Hematopoietic multipotent progenitor cell treated with erythropoietin and hydrocortisone succinate and interleukin-3 and kit ligand, for 4 days (in vitro differentiated cells): ENCODE measurements at regions not wholly inside any gene's neighbourhood (a gene's known extent, or its start where the extent isn't known, plus 50 kb on each side); places are given as distances from the start of the nearest gene placed in this dataset.
A peak's percentile ranks its signal among the peaks of the same experiment; 100 is the strongest.
"Not testable (repeated sequence)": the region's sequence is repeated elsewhere in the genome, so short reads cannot be mapped to it uniquely, and the experiment has no call there.

Experiments
- DNase-seq: peaks from one replicate; pipeline ENCODE4 v3.0.0-alpha.2; 2015

- DNase-seq: no peak
Measured at GRCh38 chr1:64363111-64363510, 106.8 kb upstream of the CACHD1 start.

GRCh38 chr1:64363616-64364015 is 106.3 kb upstream of the CACHD1 start:
- DNase-seq: no peak

- DNase-seq: no peak
Measured at GRCh38 chr1:64366821-64367220, 103.1 kb upstream of the CACHD1 start.

- DNase-seq: no peak
Measured at GRCh38 chr1:64368344-64368743, 101.6 kb upstream of the CACHD1 start.

- DNase-seq: no peak
Measured at GRCh38 chr1:64378826-64379225, 91.1 kb upstream of the CACHD1 start.

- DNase-seq: peak; percentile 10
Measured at GRCh38 chr1:64387389-64388285, 82.3 kb upstream of the CACHD1 start.

GRCh38 chr1:64388336-64388735 is 81.6 kb upstream of the CACHD1 start:
- peak; percentile 26 for DNase-seq

GRCh38 chr1:64392109-64392508 is 77.8 kb upstream of the CACHD1 start:
- no peak for DNase-seq

GRCh38 chr1:64393790-64394189 is 76.1 kb upstream of the CACHD1 start:
- DNase-seq: no peak

GRCh38 chr1:64396817-64397216 is 73.1 kb upstream of the CACHD1 start:
- DNase-seq: peak; percentile 31

GRCh38 chr1:64397541-64397940 is 72.4 kb upstream of the CACHD1 start:
- no peak for DNase-seq

GRCh38 chr1:64398936-64399335 is 71.0 kb upstream of the CACHD1 start:
- DNase-seq: no peak

GRCh38 chr1:64401285-64401684 is 68.6 kb upstream of the CACHD1 start:
- DNase-seq: no peak

- DNase-seq: no peak
Measured at GRCh38 chr1:64403331-64403730, 66.6 kb upstream of the CACHD1 start.

GRCh38 chr1:64404202-64404601 is 65.7 kb upstream of the CACHD1 start:
- DNase-seq: no peak

GRCh38 chr1:64405833-64406232 is 64.1 kb upstream of the CACHD1 start:
- no peak for DNase-seq

- DNase-seq: no peak
Measured at GRCh38 chr1:64410217-64410616, 59.7 kb upstream of the CACHD1 start.

- not testable (repeated sequence) for DNase-seq
Measured at GRCh38 chr1:64414855-64415546, 54.9 kb upstream of the CACHD1 start.

GRCh38 chr1:64417803-64418202 is 52.1 kb upstream of the CACHD1 start:
- DNase-seq: no peak
